GM21447 (cell line): ENCODE measurements at regions not wholly inside any gene's neighbourhood (a gene's known extent, or its start where the extent isn't known, plus 50 kb on each side); places are given as distances from the start of the nearest gene placed in this dataset.
A peak's percentile ranks its signal among the peaks of the same experiment; 100 is the strongest.
"Not testable (repeated sequence)": the region's sequence is repeated elsewhere in the genome, so short reads cannot be mapped to it uniquely, and the experiment has no call there.

Experiments
- ATAC-seq: cut with Tn5 transposase; IDR thresholded peaks from one replicate; pipeline ENCODE4 v1.9.1; 2021; ENCODE audit not compliant: unreplicated experiment

- ATAC-seq, result no peak
These were observed 1120.0 kb upstream of the CDH10 start for GRCh38 chr5:25764733-25765132.

GRCh38 chr5:25763781-25764180 is 1119.0 kb upstream of the CDH10 start:
- ATAC-seq, result no peak

- ATAC-seq, result no peak
These were observed 1110.1 kb upstream of the CDH10 start for GRCh38 chr5:25754895-25755294.

- ATAC-seq, result no peak
These were observed 1100.1 kb upstream of the CDH10 start for GRCh38 chr5:25744908-25745307.

- ATAC-seq, result no peak
These were observed 1071.9 kb upstream of the CDH10 start for GRCh38 chr5:25716680-25717079.

- no peak for ATAC-seq
These were observed 1068.5 kb upstream of the CDH10 start for GRCh38 chr5:25713259-25713658.

- no peak for ATAC-seq
These were observed 1062.3 kb upstream of the CDH10 start for GRCh38 chr5:25707093-25707492.

GRCh38 chr5:25701936-25702335 is 1057.2 kb upstream of the CDH10 start:
- ATAC-seq, result no peak

- no peak for ATAC-seq
These were observed 1050.0 kb upstream of the CDH10 start for GRCh38 chr5:25694801-25695200.

GRCh38 chr5:25688156-25688555 is 1043.4 kb upstream of the CDH10 start:
- peak; percentile 45 for ATAC-seq

GRCh38 chr5:25669645-25670401 is 1025.0 kb upstream of the CDH10 start:
- ATAC-seq, result no peak

- ATAC-seq, result no peak
These were observed 1017.8 kb upstream of the CDH10 start for GRCh38 chr5:25662610-25663009.

GRCh38 chr5:25650316-25650715 is 1005.5 kb upstream of the CDH10 start:
- not testable (repeated sequence) for ATAC-seq

- ATAC-seq, result no peak
These were observed 1005.0 kb upstream of the CDH10 start for GRCh38 chr5:25649628-25650265.

GRCh38 chr5:25646421-25647341 is 1001.9 kb upstream of the CDH10 start:
- ATAC-seq, result no peak

- no peak for ATAC-seq
These were observed 996.3 kb upstream of the CDH10 start for GRCh38 chr5:25641124-25641523.

- ATAC-seq, result no peak
These were observed 974.5 kb upstream of the CDH10 start for GRCh38 chr5:25619273-25619672.

- ATAC-seq, result no peak
These were observed 974.0 kb upstream of the CDH10 start for GRCh38 chr5:25618821-25619220.

- no peak for ATAC-seq
These were observed 969.7 kb upstream of the CDH10 start for GRCh38 chr5:25614466-25614865.

- ATAC-seq, result no peak
These were observed 959.9 kb upstream of the CDH10 start for GRCh38 chr5:25604681-25605080.

- ATAC-seq, result no peak
These were observed 934.3 kb upstream of the CDH10 start for GRCh38 chr5:25579111-25579510.

- ATAC-seq, result no peak
These were observed 928.9 kb upstream of the CDH10 start for GRCh38 chr5:25573691-25574090.
